ENCODE measurements at regions not wholly inside any gene's neighbourhood (a gene's known extent, or its start where the extent isn't known, plus 50 kb on each side); places are given as distances from the start of the nearest gene placed in this dataset.

- TF ChIP-seq EZH2phosphoT487 (IDR thresholded peaks at IDR 0.05; ENCODE audit: borderline replicate concordance, low read depth, low read length) (no peak), CTCF (conservative IDR thresholded peaks at IDR 0.05; ENCODE audit: low read length) (no peak)
Measured at GRCh38 chr11:82406611-82407010, 327.1 kb downstream of the FAM181B start.
